Endothelial cell of umbilical vein (primary cell): ENCODE measurements at regions not wholly inside any gene's neighbourhood (a gene's known extent, or its start where the extent isn't known, plus 50 kb on each side); places are given as distances from the start of the nearest gene placed in this dataset.

Experiments used
- BruUV-seq: library from RNA; stranded (reverse); fragments of 400-500 nt; replicated peaks from 2 replicates; lab custom pipeline; 2021; lab: Mats Ljungman, UMichigan
- CTCF ChIA-PET: fragments of 300-600, 350-600 bp; sonication (Branson Sonifier 250); formaldehyde crosslinking; loops from one replicate; lab custom pipeline; 2021; ENCODE audit warnings: antibody characterized with exemption, inconsistent platforms; lab: Charles Lee
- POLR2A ChIA-PET: fragments of 300-600, 350-600 bp; sonication (Branson Sonifier 250); formaldehyde crosslinking; loops from one replicate; lab custom pipeline; 2021; ENCODE audit warnings: antibody characterized with exemption, inconsistent platforms; lab: Charles Lee
- DNase-seq: peaks from one replicate; pipeline ENCODE4 v3.0.0-alpha.2; 2011; ENCODE audit warnings: low read depth, low spot score
- FAIRE-seq: peaks from 2 replicates; lab custom pipeline; 2011; peaks lifted over from hg19 to GRCh38; lab: Jason Lieb, UNC
- H2AFZ ChIP-seq: 2 replicates; pipeline ENCODE4 v1.6.0; 2012; ENCODE audit warnings: low read depth, low read length, control low read depth, inconsistent platforms
- H3K27ac ChIP-seq: 2 replicates; pipeline ENCODE4 v1.5.1; 2011; ENCODE audit warnings: low read depth, mild to moderate bottlenecking, control low read depth, low read length, moderate library complexity; ENCODE audit not compliant: insufficient read depth
- H3K27me3 ChIP-seq, 2 experiments: 2 replicates each; pipeline versions ENCODE4 v1.6.0 to v1.6.1; 2011; ENCODE audit warnings: low read length in 2 of 2, mixed read lengths in 1 of 2; ENCODE audit not compliant: control insufficient read depth in 2 of 2, insufficient read depth in 2 of 2
- H3K36me3 ChIP-seq, 2 experiments: 2 replicates in 1 of 2; 3 replicates in 1 of 2; pipeline ENCODE4 v1.5.1; 2011; ENCODE audit warnings: low read length in 2 of 2, mild to moderate bottlenecking in 1 of 2, moderate library complexity in 1 of 2; ENCODE audit not compliant: control insufficient read depth in 2 of 2, insufficient read depth in 2 of 2; ENCODE audit errors: extremely low read depth in 1 of 2
- H3K4me1 ChIP-seq: 3 replicates; pipeline ENCODE4 v1.5.1; 2011; ENCODE audit warnings: mild to moderate bottlenecking, low read length; ENCODE audit not compliant: control insufficient read depth, insufficient read depth; ENCODE audit errors: extremely low read depth
- H3K4me2 ChIP-seq: 2 replicates; pipeline ENCODE4 v1.6.1; 2011; ENCODE audit warnings: low read length, control low read depth, mixed read lengths; ENCODE audit not compliant: insufficient read depth
- H3K4me3 ChIP-seq, 3 experiments: fragments of 200-600 bp in 1 of 3; sonication (generic), shearing (Covaris generic) in 1 of 3; replicated peaks in 1 of 3; 2 replicates each; pipeline ENCODE4 v1.5.1; 2011 to 2016; ENCODE audit warnings: control low read depth in 3 of 3, low read length in 3 of 3, mild to moderate bottlenecking in 2 of 3, inconsistent platforms in 1 of 3, low read depth in 1 of 3, moderate library complexity in 1 of 3; ENCODE audit not compliant: insufficient read depth in 1 of 3
- H3K79me2 ChIP-seq: 2 replicates; pipeline ENCODE4 v1.6.0; 2012; ENCODE audit warnings: low read length, inconsistent platforms; ENCODE audit not compliant: control insufficient read depth, insufficient read depth
- H3K9ac ChIP-seq: replicated peaks from 2 replicates; pipeline ENCODE3; 2011; ENCODE audit warnings: low read length, control low read depth; ENCODE audit not compliant: insufficient read depth; ENCODE audit errors: extremely low read depth
- H3K9me1 ChIP-seq: replicated peaks from 3 replicates; pipeline ENCODE4 v1.6.0; 2011; ENCODE audit warnings: mild to moderate bottlenecking, low read length; ENCODE audit not compliant: control insufficient read depth, insufficient read depth; ENCODE audit errors: extremely low read depth
- H3K9me3 ChIP-seq: replicated peaks from 2 replicates; pipeline ENCODE4 v1.5.1; 2012; ENCODE audit warnings: low read length, inconsistent platforms; ENCODE audit not compliant: control insufficient read depth, insufficient read depth
- H4K20me1 ChIP-seq: replicated peaks from 2 replicates; pipeline ENCODE3; 2011; ENCODE audit warnings: mild to moderate bottlenecking, low read length; ENCODE audit not compliant: control insufficient read depth, insufficient read depth; ENCODE audit errors: extremely low read depth
- CTCF ChIP-seq, 2 donors: IDR thresholded peaks; 1 replicate in 1 of 2; 2 replicates in 1 of 2; pipeline ENCODE4 v1.5.1; 2011; ENCODE audit warnings: low read length in 2 of 2, mild to moderate bottlenecking in 2 of 2, moderate library complexity in 2 of 2, control low read depth in 1 of 2, inconsistent platforms in 1 of 2, low read depth in 1 of 2; ENCODE audit not compliant: insufficient read depth in 1 of 2; ENCODE audit errors: extremely low read depth in 1 of 2
- EZH2 ChIP-seq: IDR thresholded peaks from 2 replicates; pipeline ENCODE4 v1.6.1; 2012; ENCODE audit warnings: borderline replicate concordance, low read depth, mild to moderate bottlenecking, moderate library complexity, low read length, inconsistent platforms; ENCODE audit not compliant: severe bottlenecking
- FOS ChIP-seq: IDR thresholded peaks from 2 replicates; pipeline ENCODE4 v1.6.1; 2011; ENCODE audit warnings: mild to moderate bottlenecking, low read length, moderate library complexity, borderline replicate concordance; ENCODE audit not compliant: insufficient read depth
- GATA2 ChIP-seq: IDR thresholded peaks from 2 replicates; pipeline ENCODE4 v1.7.0; 2011; ENCODE audit warnings: low read depth, mild to moderate bottlenecking, moderate library complexity, mixed read lengths, low read length; ENCODE audit not compliant: insufficient read length, insufficient read depth
- JUN ChIP-seq: IDR thresholded peaks from 2 replicates; pipeline ENCODE4 v1.6.1; 2011; ENCODE audit warnings: borderline replicate concordance, low read depth; ENCODE audit not compliant: insufficient read length, insufficient read depth
- MAX ChIP-seq: IDR thresholded peaks from 2 replicates; pipeline ENCODE4 v1.6.1; 2011; ENCODE audit not compliant: insufficient read depth, insufficient read length
- MYC ChIP-seq: IDR thresholded peaks from one replicate; pipeline ENCODE4 v1.6.1; 2011; ENCODE audit warnings: mild to moderate bottlenecking, low read depth, low read length
- POLR2A ChIP-seq: IDR thresholded peaks from 2 replicates; pipeline ENCODE4 v1.6.1; 2012; ENCODE audit warnings: low read depth, mild to moderate bottlenecking, control low read depth, low read length
- POLR2AphosphoS5 ChIP-seq: IDR thresholded peaks from 2 replicates; pipeline ENCODE4 v1.6.1; 2012; ENCODE audit warnings: low read depth, mild to moderate bottlenecking, control low read depth, low read length, moderate library complexity; ENCODE audit not compliant: insufficient read depth
- dilution Hi-C: fragments of 300-500 bp; cut with MboI; formaldehyde crosslinking; loops from one replicate; pipeline ENCODE4 v1.15.0; 2019; ENCODE audit warnings: low sequenced_read_pairs; ENCODE audit not compliant: extremely low pct_ligation_motif_present
- intact Hi-C: fragments of 100-400 bp; cut with micrococcal nuclease; formaldehyde crosslinking; loops from one replicate; pipeline ENCODE4 v1.10.0; 2022

GRCh38 chr11:13602844-13603243, 65.6 kb upstream of the FAR1 start:
- H3K9ac ChIP-seq = no peak overlapping the region
- DNase-seq = no peak
- H3K27me3 ChIP-seq = peaks cover 0 to 2% of the 10 kb centered on the region in 2 experiments
- H3K4me2 ChIP-seq = no peak overlapping the region
- FAIRE-seq = no peak
- no peaks in the 10 kb centered on the region for H3K4me1 ChIP-seq
- H4K20me1 ChIP-seq = no peaks in the 10 kb centered on the region
- ChIA-PET CTCF (no interaction called here), POLR2A (no interaction called here)
- no peaks in the 10 kb centered on the region for H3K36me3 ChIP-seq
- H3K4me3 ChIP-seq = no peak overlapping the region
- H3K27ac ChIP-seq = no peak overlapping the region
- BruUV-seq = no TSS peak
- H3K9me1 ChIP-seq = no peaks in the 10 kb centered on the region
- no peak for TF ChIP-seq JUN
- TF ChIP-seq POLR2A = no peak
- no peak for TF ChIP-seq EZH2
- no peak for TF ChIP-seq MYC
- TF ChIP-seq FOS = no peak
- TF ChIP-seq GATA2 = no peak
- no peak for TF ChIP-seq MAX
- no peak for TF ChIP-seq POLR2AphosphoS5
- no peak for TF ChIP-seq CTCF (IDR thresholded peaks at IDR 0.05; ENCODE audit: extremely low read depth in 1 of 2, insufficient read depth in 1 of 2, low read depth in 1 of 2, low read length in 2 of 2)
- H3K79me2 ChIP-seq = no peaks in the 10 kb centered on the region
- intact Hi-C loops = no loop called here
- no peak overlapping the region for H2AFZ ChIP-seq
- H3K9me3 ChIP-seq = no peaks in the 10 kb centered on the region
- dilution Hi-C loops = no loop called here
